Ammon's horn (tissue), 1 donor: ENCODE measurements at regions not wholly inside any gene's neighbourhood (a gene's known extent, or its start where the extent isn't known, plus 50 kb on each side); places are given as distances from the start of the nearest gene placed in this dataset.

ENCODE experiments used
- DNase-seq: peaks from one replicate; pipeline ENCODE4 v3.0.0-alpha.2; 2016; ENCODE audit warnings: low spot score

- no peak for DNase-seq
Observed at GRCh38 chr3:124607163-124607562, 123.1 kb upstream of the UMPS start.

GRCh38 chr3:124609402-124609801 is 120.8 kb upstream of the UMPS start:
- no peak for DNase-seq

GRCh38 chr3:124610130-124610529 is 120.1 kb upstream of the UMPS start:
- no peak for DNase-seq

DNA sequence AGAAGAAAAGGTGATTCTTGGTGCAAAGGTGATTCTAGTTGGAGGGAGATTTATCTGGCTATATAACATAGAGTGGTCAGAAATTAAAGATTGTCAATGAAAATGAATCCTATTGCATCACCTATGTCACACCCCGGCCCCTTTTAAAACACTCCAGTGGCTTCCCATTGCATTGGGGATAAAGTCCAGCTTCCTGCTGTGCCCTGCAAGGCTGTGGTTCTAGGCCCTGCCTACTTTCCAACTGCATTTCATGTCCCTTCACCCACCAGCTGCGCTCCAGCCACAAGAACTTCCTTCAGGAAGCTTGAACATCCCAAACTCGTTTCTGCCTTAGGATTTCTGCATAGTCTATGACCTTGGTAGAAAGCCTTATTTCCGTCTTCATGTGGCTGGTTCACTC is 118.7 kb upstream of the UMPS start:
- no peak for DNase-seq

GRCh38 chr3:124615896-124616543 is 114.2 kb upstream of the UMPS start:
- no peak for DNase-seq

DNA sequence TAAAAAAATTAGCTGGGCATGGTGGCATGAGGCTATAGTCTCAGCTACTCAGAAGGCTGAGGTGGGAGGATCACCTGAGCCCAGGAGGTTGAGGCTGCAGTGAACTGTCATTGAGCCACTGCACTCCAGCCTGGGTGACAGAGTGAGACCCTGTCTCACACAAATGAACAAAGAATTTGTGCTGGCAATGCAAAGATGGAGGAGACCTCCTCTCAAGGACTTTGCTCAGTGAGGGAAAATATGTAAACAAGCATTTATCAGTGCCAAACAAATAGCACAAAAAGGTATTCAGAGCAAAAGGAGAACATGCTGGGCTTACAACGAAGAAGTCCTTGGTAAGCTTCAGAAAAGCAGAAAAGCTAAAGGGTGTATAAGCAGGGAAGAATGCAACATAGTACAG is 113.1 kb upstream of the UMPS start:
- DNase-seq, result no peak

DNA sequence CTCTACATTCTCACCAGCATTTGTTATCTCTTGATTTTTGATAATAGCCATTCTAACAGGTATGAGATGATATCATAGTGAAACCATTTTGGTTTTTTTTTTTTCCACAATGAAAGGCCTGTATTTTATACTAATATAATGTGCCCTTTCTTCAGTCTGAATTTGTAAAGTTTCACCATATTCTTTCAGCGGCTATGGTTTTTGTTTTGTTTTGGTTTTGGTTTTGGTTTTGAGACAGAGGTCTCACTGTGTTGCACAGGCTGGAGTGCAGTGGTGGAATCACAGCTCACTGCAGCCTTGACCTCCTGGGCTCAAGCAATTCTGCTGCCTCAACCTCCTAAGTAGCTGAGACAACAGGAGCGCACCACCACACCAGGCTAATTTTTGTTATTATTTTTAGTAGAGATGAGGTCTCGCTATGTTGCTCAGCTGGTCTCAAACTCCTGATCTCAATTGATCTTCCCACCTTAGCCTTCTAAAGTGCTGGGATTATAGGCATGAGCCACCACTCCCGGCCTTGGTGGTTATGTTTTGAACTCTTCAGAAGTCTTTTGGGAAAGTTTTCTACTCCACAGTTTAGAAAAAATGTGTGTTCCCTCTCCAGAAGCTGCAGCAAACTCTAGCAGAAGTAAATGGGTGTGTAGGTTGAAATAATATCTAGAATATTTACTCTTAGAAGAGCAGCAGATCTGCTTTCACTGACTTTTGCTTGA is 110.2 kb upstream of the UMPS start:
- DNase-seq, result no peak

- no peak for DNase-seq
Observed at GRCh38 chr3:124620600-124621063, 109.6 kb upstream of the UMPS start.

DNA sequence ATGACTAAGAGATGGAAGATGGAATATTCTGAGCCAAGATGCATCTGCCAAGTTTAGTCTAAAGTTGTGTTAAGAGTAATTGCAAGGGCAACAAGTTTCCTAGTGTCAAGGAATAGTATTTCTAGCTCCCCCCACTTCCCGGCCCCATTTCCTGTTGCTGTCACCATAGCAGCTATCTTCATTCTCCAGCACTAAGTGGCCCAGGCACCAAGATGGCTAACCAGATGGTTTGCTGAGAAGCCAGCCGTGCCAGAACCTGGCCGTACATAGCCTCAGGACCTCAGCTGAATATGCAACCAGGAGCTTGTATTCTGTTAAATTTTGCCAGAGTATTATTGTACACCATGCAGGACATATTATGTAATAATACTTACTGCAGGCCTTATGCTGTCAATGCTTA is 108.8 kb upstream of the UMPS start:
- no peak for DNase-seq

GRCh38 chr3:124625074-124625473 is 105.2 kb upstream of the UMPS start:
- no peak for DNase-seq

DNA sequence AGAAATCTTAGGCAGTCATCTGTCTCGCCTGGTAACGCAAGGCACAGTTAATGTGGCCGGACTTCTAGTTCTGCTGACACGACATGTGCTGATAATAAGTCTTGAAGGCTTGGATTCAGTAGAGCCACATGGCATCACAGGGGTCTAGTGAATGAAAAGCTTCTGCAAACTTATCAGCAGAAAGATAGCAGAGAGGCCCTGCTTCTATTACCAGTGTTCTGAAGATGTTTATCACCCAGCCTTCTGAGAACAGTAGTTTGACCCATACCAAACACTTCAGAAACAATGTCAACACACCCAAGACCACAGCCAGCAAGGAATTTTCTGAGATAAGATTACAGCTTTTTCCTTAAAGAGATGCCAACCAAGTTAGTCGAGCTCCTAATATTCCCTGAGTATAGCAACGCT is 102.7 kb upstream of the UMPS start:
- no peak for DNase-seq

- no peak for DNase-seq
Observed at GRCh38 chr3:124628863-124629262, 101.4 kb upstream of the UMPS start.

- DNase-seq, result no peak
Observed at GRCh38 chr3:124629497-124629896, 100.8 kb upstream of the UMPS start.

- no peak for DNase-seq
Observed at GRCh38 chr3:124630960-124631359, 99.3 kb upstream of the UMPS start.

- DNase-seq, result no peak
Observed at GRCh38 chr3:124631727-124632126, 98.5 kb upstream of the UMPS start.

DNA sequence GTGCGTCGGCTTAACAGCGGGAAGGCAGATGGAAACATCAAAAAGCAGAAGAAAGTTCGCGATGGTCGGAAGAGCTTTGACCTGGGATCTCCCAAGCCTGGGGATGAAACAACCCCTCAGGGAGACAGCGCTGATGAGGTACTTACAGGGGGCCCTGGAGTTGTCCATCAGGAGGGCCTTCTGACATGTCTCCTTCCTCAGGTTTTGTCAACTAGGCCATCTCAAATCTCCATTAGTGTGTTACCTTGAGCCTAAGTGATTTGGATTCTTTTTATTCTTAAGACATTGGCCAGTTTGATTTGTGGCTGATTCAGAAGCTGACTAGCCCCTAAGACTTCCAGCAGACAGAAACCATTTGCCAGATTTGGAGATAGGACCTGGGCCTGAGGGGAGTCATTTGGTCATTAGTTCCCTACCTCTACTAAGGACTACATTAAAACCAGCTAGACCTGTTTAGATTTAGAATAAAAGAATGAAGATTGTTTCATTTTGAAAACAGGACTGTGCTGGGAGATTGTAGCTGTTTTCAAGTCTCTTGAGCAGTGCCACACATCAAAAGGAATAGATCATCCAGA is 97.6 kb upstream of the UMPS start:
- DNase-seq, result no peak

- no peak for DNase-seq
Observed at GRCh38 chr3:124633524-124633923, 96.7 kb upstream of the UMPS start.

GRCh38 chr3:124634210-124635168 is 95.8 kb upstream of the UMPS start:
- DNase-seq, result no peak

DNA sequence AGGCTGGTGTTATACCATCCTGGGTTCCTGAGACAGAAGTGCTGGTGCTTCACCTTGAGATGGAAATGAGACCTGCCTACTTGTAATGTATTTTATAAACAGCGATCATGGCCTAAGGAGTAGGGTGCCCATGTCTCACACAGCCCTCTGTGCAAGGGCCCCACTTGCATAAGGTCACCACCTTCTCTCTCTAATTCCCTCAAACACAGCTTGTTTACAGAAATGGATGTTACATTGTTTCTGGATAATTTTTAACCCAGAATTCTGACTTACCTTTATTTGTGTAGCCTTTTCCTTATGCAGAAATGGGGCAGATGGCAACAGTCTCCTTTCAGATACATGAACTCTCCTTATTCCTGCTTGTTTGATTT is 95.1 kb upstream of the UMPS start:
- DNase-seq, result no peak

GRCh38 chr3:124636101-124636862 is 94.0 kb upstream of the UMPS start:
- DNase-seq, result no peak

DNA sequence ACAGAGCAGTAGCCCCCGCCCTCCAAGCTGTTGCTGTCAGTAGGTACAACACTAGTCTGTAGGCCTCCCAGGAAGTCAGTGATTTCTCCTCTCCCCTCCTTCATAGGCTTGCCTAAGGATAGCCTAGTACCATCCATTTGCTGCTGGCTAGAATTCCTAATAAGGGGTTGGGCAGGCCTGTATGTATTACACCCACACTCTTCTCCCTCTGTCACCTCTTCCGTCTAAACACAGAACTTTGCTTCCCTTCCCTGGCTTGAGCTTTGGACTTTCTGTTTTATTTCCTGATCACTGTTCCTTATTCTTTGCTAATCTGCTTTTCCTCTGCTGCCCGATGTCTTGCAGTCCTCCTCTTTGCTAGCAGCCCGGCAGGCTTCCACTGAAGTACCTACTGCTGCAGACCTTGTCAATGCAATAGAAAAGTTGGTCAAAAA is 93.4 kb upstream of the UMPS start:
- DNase-seq, result no peak
